Calu3 (cell line): ENCODE measurements at regions not wholly inside any gene's neighbourhood (a gene's known extent, or its start where the extent isn't known, plus 50 kb on each side); places are given as distances from the start of the nearest gene placed in this dataset.

Source experiments
- BruUV-seq: library from RNA; stranded (reverse); fragments of 400-500 nt; replicated peaks from 2 replicates; lab custom pipeline; 2021; lab: Mats Ljungman, UMichigan
- CTCF ChIA-PET: fragments of 300-600 bp; sonication (Branson Sonifier 250); formaldehyde crosslinking; loops from one replicate; lab custom pipeline; 2022; ENCODE audit warnings: antibody characterized with exemption; lab: Charles Lee
- DNase-seq: peaks from one replicate; pipeline ENCODE4 v3.0.0; 2022
- H3K27ac Mint-ChIP-seq: one replicate; pipeline ENCODE4 v1.8.0; 2022; ENCODE audit warnings: mixed read lengths; ENCODE audit not compliant: unreplicated experiment
- H3K27me3 Mint-ChIP-seq: one replicate; pipeline ENCODE4 v1.8.0; 2022; ENCODE audit warnings: mixed read lengths; ENCODE audit not compliant: unreplicated experiment
- H3K36me3 Mint-ChIP-seq: one replicate; pipeline ENCODE4 v1.8.0; 2022; ENCODE audit warnings: mild to moderate bottlenecking, moderate library complexity, mixed read lengths; ENCODE audit not compliant: insufficient read depth, unreplicated experiment
- H3K4me1 Mint-ChIP-seq: one replicate; pipeline ENCODE4 v1.8.0; 2022; ENCODE audit warnings: mild to moderate bottlenecking, low read depth, mixed read lengths; ENCODE audit not compliant: unreplicated experiment
- H3K4me3 Mint-ChIP-seq: one replicate; pipeline ENCODE4 v1.8.0; 2022; ENCODE audit warnings: mild to moderate bottlenecking, low read depth, moderate library complexity, mixed read lengths; ENCODE audit not compliant: unreplicated experiment
- H3K9me3 Mint-ChIP-seq: one replicate; pipeline ENCODE4 v1.8.0; 2022; ENCODE audit warnings: low read depth, mixed read lengths; ENCODE audit not compliant: unreplicated experiment
- intact Hi-C: fragments of 100-400 bp; cut with micrococcal nuclease; formaldehyde crosslinking; loops from one replicate; pipeline ENCODE4 v1.10.0; 2022; ENCODE audit not compliant: unreplicated experiment
- TF ChIP-seq, protein P1 (sequence below): fragments of 200-600 bp; IDR thresholded peaks from one replicate; pipeline ENCODE4 v1.8.0; 2022; ENCODE audit warnings: antibody characterized with exemption; ENCODE audit not compliant: unreplicated experiment

GRCh38 chr22:49289822-49290679 is 537.6 kb downstream of the BRD1 start:
- TF ChIP-seq, protein P1, sequence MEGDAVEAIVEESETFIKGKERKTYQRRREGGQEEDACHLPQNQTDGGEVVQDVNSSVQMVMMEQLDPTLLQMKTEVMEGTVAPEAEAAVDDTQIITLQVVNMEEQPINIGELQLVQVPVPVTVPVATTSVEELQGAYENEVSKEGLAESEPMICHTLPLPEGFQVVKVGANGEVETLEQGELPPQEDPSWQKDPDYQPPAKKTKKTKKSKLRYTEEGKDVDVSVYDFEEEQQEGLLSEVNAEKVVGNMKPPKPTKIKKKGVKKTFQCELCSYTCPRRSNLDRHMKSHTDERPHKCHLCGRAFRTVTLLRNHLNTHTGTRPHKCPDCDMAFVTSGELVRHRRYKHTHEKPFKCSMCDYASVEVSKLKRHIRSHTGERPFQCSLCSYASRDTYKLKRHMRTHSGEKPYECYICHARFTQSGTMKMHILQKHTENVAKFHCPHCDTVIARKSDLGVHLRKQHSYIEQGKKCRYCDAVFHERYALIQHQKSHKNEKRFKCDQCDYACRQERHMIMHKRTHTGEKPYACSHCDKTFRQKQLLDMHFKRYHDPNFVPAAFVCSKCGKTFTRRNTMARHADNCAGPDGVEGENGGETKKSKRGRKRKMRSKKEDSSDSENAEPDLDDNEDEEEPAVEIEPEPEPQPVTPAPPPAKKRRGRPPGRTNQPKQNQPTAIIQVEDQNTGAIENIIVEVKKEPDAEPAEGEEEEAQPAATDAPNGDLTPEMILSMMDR: no peak
- H3K4me3 Mint-ChIP-seq: no peak overlapping the region
- H3K4me1 Mint-ChIP-seq: no peaks in the 10 kb centered on the region
- no peak for DNase-seq
- no peaks in the 10 kb centered on the region for H3K36me3 Mint-ChIP-seq
- intact Hi-C loops: no loop called here
- CTCF ChIA-PET: no interaction called here
- H3K9me3 Mint-ChIP-seq: peaks cover 5% of the 10 kb centered on the region
- no TSS peak for BruUV-seq
- no peak overlapping the region for H3K27ac Mint-ChIP-seq
- no peaks in the 10 kb centered on the region for H3K27me3 Mint-ChIP-seq

- intact Hi-C loops: no loop called here
- peaks cover 12% of the 10 kb centered on the region for H3K27me3 Mint-ChIP-seq
- no peaks in the 10 kb centered on the region for H3K36me3 Mint-ChIP-seq
- no peaks in the 10 kb centered on the region for H3K4me1 Mint-ChIP-seq
- H3K4me3 Mint-ChIP-seq: no peak overlapping the region
- H3K9me3 Mint-ChIP-seq: peaks cover 9% of the 10 kb centered on the region
- H3K27ac Mint-ChIP-seq: no peak overlapping the region
- no peak for DNase-seq
- no TSS peak for BruUV-seq
- CTCF ChIA-PET: no interaction called here
- TF ChIP-seq, protein P1: no peak
Measured at GRCh38 chr22:49286181-49286760, 541.4 kb downstream of the BRD1 start.

DNA sequence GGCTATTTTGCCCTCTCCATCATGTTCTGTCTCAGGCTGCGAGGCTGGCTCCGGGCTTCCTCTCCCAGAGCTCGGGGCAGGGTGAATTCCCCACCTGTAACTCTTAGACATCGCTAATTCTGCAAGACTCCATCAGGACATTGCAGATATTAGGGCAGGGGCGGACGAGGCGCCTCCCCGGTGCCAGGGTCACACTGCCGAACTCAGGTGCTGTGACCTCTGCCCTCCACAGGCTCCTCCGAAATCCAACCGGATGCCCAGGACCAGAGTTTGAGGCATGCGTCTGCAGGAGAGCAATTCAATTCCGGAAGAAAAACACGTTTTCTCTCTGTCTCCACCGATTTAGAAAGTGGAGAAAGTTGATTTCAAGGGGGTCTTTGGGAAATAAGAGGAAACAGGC is 542.7 kb downstream of the BRD1 start:
- intact Hi-C loops: no loop called here
- peaks cover 22% of the 10 kb centered on the region for H3K27me3 Mint-ChIP-seq
- H3K9me3 Mint-ChIP-seq: peaks cover 9% of the 10 kb centered on the region
- no peak for DNase-seq
- CTCF ChIA-PET: no interaction called here
- no peak overlapping the region for H3K27ac Mint-ChIP-seq
- no peaks in the 10 kb centered on the region for H3K4me1 Mint-ChIP-seq
- no peak overlapping the region for H3K4me3 Mint-ChIP-seq
- no TSS peak for BruUV-seq
- TF ChIP-seq, protein P1: no peak
- no peaks in the 10 kb centered on the region for H3K36me3 Mint-ChIP-seq

DNA sequence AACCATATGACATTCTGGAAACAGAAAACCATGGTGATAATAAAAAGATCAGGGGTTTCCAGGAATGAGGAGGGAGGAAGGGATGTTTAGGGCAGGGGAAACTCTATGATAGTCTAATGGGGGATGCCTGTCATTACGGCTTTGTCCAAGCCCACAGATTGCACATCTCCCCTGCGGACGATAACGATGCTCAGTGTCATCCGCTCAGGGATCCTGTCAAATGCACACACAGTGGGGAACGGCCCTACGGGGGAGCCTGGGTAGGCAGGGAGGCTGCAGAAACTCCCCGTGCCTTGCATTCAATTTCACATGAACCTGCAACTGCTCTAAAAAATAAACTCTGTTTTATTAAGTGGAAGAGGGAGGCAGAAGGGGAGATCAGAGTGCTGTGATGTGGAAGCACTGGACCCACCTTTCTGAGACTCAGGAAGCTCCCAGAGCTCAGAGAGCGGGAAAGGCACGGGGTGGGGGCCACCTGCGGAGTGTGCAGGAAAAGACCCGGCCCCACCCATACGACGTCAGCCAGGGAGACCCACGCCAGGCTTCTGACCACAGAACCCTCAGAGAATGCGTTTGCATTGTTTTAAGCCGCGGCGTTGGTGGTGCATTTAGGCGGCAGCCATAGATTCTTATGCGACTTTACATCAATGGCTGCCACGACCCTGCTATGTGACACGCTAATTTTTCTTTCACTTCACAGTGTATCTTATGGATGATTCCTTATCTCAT is 543.5 kb downstream of the BRD1 start:
- Mint-ChIP-seq H3K4me1 (no peaks in the 10 kb centered on the region), H3K27me3 (peaks cover 22% of the 10 kb centered on the region), H3K27ac (no peak overlapping the region), H3K4me3 (no peak overlapping the region), H3K36me3 (no peaks in the 10 kb centered on the region), H3K9me3 (peaks cover 9% of the 10 kb centered on the region)
- TF ChIP-seq, protein P1: no peak
- DNase-seq: no peak
- CTCF ChIA-PET: interaction anchor here (0.9 kb wide), 1 partner anchor 56 kb away, joined by 3 read pairs; no protein-coding TSS in a partner anchor
- no TSS peak for BruUV-seq
- intact Hi-C loops: no loop called here
